ENCODE measurements at regions not wholly inside any gene's neighbourhood (a gene's known extent, or its start where the extent isn't known, plus 50 kb on each side); places are given as distances from the start of the nearest gene placed in this dataset.

DNA sequence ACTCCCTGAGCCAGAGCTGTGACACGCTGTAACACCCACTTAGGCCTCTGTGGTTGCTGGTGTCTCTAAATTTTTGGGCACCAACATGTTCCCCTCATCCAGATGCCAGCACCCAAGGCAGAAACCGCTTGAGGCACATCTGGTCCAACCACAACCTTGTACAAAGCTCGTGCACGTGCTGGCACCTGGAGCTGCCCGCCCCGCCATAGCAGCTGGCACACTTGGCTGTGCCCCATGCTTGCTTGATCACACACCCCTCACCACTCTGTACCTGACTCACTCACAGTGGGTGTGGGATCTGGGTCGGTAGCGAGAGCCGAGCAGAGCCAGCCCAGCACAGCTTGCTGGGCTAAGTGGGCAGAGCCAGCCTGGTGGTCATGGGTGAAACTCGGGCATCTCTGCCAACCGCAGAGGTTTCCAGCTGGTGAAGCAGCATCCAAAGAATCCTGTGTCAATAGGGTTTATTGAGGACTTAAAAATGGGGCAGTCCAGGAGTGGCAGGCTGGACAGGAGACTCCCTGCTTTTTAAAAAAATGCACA lies 1210.4 kb downstream of the TYW1 start:
- no peak overlapping the region for H4K8ac ChIP-seq (ENCODE audit: low read depth in 2 of 2, low read length in 2 of 2)
- H3K27me3 ChIP-seq (ENCODE audit: control insufficient read depth, insufficient read depth, low read length): no peaks in the 10 kb centered on the region
- intact Hi-C loops (cut with micrococcal nuclease): no loop called here
- no peak overlapping the region for H2BK120ac ChIP-seq (ENCODE audit: low read depth, low read length)
- no peak overlapping the region for H2BK20ac ChIP-seq (ENCODE audit: low read depth, low read length)
- WGBS, 2 experiments (ENCODE audit: extremely low coverage in 2 of 2, insufficient read length in 1 of 2): no CpG with 5 or more reads among the region's 11 CpGs
- TF ChIP-seq RAD21 (IDR thresholded peaks at IDR 0.05; ENCODE audit: low read length) (no peak), CEBPB (IDR thresholded peaks at IDR 0.05; ENCODE audit: low read depth, low read length) (no peak)
- no peak for ATAC-seq (ENCODE audit: low read depth)
- no peak for DNase-seq
- no peak overlapping the region for H3K4me2 ChIP-seq (ENCODE audit: low read depth, low read length)
- peaks cover 23% of the 10 kb centered on the region for H3K9me3 ChIP-seq (ENCODE audit: control insufficient read depth, insufficient read depth, low read length)
- in situ Hi-C loops (cut with MboI; ENCODE audit: low sequenced_read_pairs): no loop called here
- H3K4me1 ChIP-seq (ENCODE audit: control insufficient read depth, insufficient read depth, low read length): no peaks in the 10 kb centered on the region
- ChIA-PET POLR2A (ENCODE audit: unreplicated experiment) (no interaction called here), CTCF (no interaction called here)
- H3K36me3 ChIP-seq (ENCODE audit: control insufficient read depth, insufficient read depth, low read length): no peaks in the 10 kb centered on the region
- H3K9ac ChIP-seq (ENCODE audit: low read depth, low read length): no peak overlapping the region
- no peak overlapping the region for H4K5ac ChIP-seq (ENCODE audit: low read depth, low read length)
- no peak overlapping the region for H3K56ac ChIP-seq (ENCODE audit: extremely low read depth, insufficient read depth, low read length)
- H2AFZ ChIP-seq (replicated peaks; ENCODE audit: low read length, poor library complexity): no peak overlapping the region
- no TSS peak for BruUV-seq (replicated peaks)
- no peaks in the 10 kb centered on the region for H3K9me1 ChIP-seq (ENCODE audit: insufficient read depth, low read length)
- no peak overlapping the region for H2AK9ac ChIP-seq (replicated peaks; ENCODE audit: low read depth, low read length, poor library complexity)
- no peaks in the 10 kb centered on the region for H4K20me1 ChIP-seq (ENCODE audit: insufficient read depth, low read length)
- dilution Hi-C loops (cut with HindIII; ENCODE audit: low sequenced_read_pairs, unreplicated experiment): no loop called here
- no peaks in the 10 kb centered on the region for H3K79me1 ChIP-seq (ENCODE audit: low read depth in 1 of 2, low read length in 2 of 2)
- H2BK5ac ChIP-seq (ENCODE audit: low read depth, low read length, poor library complexity, severe bottlenecking): no peak overlapping the region
- H3K18ac ChIP-seq (ENCODE audit: low read depth, low read length): no peak overlapping the region
- H2AK5ac ChIP-seq (ENCODE audit: low read depth, low read length): no peak overlapping the region
- H4K91ac ChIP-seq (ENCODE audit: insufficient read depth, low read depth, low read length): no peak overlapping the region
- no peak overlapping the region for H3K27ac ChIP-seq (ENCODE audit: insufficient read depth, low read length)
- H3K4ac ChIP-seq (ENCODE audit: low read depth, low read length): no peak overlapping the region
- no peak overlapping the region for H2BK15ac ChIP-seq (ENCODE audit: low read depth, low read length)
- H3K23ac ChIP-seq (ENCODE audit: low read depth, low read length): no peak overlapping the region
- H3K14ac ChIP-seq (replicated peaks; ENCODE audit: low read depth, low read length): no peak overlapping the region
- H3K4me3 ChIP-seq (ENCODE audit: insufficient read depth, low read depth, low read length): no peak overlapping the region

Measured in IMR-90 (cell line).